ENCODE measurements at regions not wholly inside any gene's neighbourhood (a gene's known extent, or its start where the extent isn't known, plus 50 kb on each side); places are given as distances from the start of the nearest gene placed in this dataset.

GRCh38 chr22:48850658-48851287 lies 976.9 kb downstream of the BRD1 start:
- no peak for DNase-seq

GRCh38 chr22:48849963-48850657 lies 977.6 kb downstream of the BRD1 start:
- no peak for DNase-seq

GRCh38 chr22:48849219-48849912 lies 978.3 kb downstream of the BRD1 start:
- no peak for DNase-seq

- no peak for DNase-seq
Measured at GRCh38 chr22:48846200-48846599, 981.5 kb downstream of the BRD1 start.

- no peak for DNase-seq
Measured at GRCh38 chr22:48845356-48845936, 982.2 kb downstream of the BRD1 start.

- DNase-seq: no peak
Measured at GRCh38 chr22:48844056-48844675, 983.5 kb downstream of the BRD1 start.

GRCh38 chr22:48843640-48844039 lies 984.0 kb downstream of the BRD1 start:
- DNase-seq: no peak

GRCh38 chr22:48842976-48843375 lies 984.7 kb downstream of the BRD1 start:
- DNase-seq: no peak

- no peak for DNase-seq
Measured at GRCh38 chr22:48842583-48842945, 985.1 kb downstream of the BRD1 start.

GRCh38 chr22:48841881-48842582 lies 985.6 kb downstream of the BRD1 start:
- DNase-seq: no peak

- no peak for DNase-seq
Measured at GRCh38 chr22:48840112-48840949, 987.3 kb downstream of the BRD1 start.

- no peak for DNase-seq
Measured at GRCh38 chr22:48838846-48839730, 988.6 kb downstream of the BRD1 start.

GRCh38 chr22:48838376-48838775 lies 989.3 kb downstream of the BRD1 start:
- no peak for DNase-seq

GRCh38 chr22:48837341-48837935 lies 990.2 kb downstream of the BRD1 start:
- no peak for DNase-seq

- DNase-seq: no peak
Measured at GRCh38 chr22:48836673-48837340, 990.9 kb downstream of the BRD1 start.

GRCh38 chr22:48835857-48836672 lies 991.6 kb downstream of the BRD1 start:
- no peak for DNase-seq

GRCh38 chr22:48835364-48835763 lies 992.3 kb downstream of the BRD1 start:
- DNase-seq: no peak

GRCh38 chr22:48834404-48834803 lies 993.3 kb downstream of the BRD1 start:
- DNase-seq: no peak

- DNase-seq: no peak
Measured at GRCh38 chr22:48832592-48832991, 995.1 kb downstream of the BRD1 start.

Data from amniotic stem cell (primary cell).